ENCODE measurements at regions not wholly inside any gene's neighbourhood (a gene's known extent, or its start where the extent isn't known, plus 50 kb on each side); places are given as distances from the start of the nearest gene placed in this dataset.

DNA sequence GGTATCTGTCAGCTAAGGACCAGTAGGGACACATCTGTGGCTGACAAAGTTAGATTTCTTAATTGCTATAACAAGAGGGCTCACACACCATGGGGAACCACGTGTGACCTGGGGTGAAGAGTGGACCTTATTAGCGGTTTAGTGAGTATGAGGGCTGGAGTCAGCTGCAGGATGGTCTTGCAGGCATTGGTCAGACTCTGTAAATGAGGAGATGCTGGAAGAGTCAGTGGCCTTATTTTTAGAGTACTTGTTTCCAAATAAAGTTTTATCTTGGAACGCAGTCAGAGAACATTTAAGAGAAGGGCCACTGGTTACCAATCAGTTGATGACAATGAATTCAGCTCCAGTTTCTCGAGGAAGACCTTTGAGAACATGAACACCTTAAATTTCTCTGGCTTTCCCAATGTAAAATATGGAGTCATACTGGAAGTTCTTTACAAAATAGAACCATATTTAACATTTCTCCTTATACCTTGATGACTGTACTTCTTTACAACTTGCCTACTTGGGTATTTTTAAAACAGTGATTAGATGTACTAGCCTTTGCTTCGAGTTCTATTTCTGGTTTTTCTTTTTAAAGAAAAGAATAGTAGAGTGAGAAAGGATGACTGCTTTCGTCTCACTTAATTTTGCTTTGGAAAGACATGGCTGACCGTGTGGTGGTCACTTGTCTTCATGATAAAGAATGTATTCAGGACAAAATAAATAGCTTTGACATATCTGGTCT, 185.9 kb upstream of the S1PR3 start:
- H3K4me1 ChIP-seq = no peaks in the 10 kb centered on the region
- no peak overlapping the region for H3K9ac ChIP-seq
- H3K27ac ChIP-seq = no peak overlapping the region
- no peak overlapping the region for H3K4me3 ChIP-seq
- no peak for TF ChIP-seq Cebpa-rat (IDR thresholded peaks at IDR 0.05)
- H3K36me3 ChIP-seq = no peaks in the 10 kb centered on the region
- no peaks in the 10 kb centered on the region for H4K20me1 ChIP-seq
- no peak overlapping the region for H3K4me2 ChIP-seq
- peaks cover 11% of the 10 kb centered on the region; the same call in 1 of the 2 replicates for H3K9me3 ChIP-seq
- H3K27me3 ChIP-seq = no peaks in the 10 kb centered on the region

DNA sequence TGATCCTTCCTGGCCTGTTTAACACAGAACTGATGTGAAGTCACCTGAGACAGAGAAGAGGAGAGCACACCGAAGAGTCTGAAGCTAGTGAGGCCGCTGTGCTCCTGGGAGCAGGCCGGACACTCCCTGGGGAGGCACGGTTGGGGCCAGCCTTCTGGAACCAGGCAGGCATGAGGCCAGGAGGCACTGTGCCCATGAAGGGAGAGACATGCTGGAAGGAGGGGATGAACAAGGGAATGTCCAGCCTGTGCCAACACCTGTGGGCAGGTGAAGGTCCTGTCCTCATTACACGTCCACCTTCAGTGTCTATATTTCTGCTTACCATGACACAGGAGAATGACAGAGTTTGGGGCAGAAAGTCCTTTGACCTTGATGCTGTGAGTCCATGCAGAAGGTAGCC, 183.8 kb upstream of the S1PR3 start:
- Histone ChIP-seq H3K9ac (no peak overlapping the region), H3K4me2 (no peak overlapping the region), H3K4me3 (no peak overlapping the region), H4K20me1 (no peaks in the 10 kb centered on the region), H3K27me3 (no peaks in the 10 kb centered on the region), H3K4me1 (no peaks in the 10 kb centered on the region), H3K27ac (no peak overlapping the region), H3K9me3 (peaks cover 9% of the 10 kb centered on the region; the same call in 1 of the 2 replicates), H3K36me3 (no peaks in the 10 kb centered on the region)
- no peak for TF ChIP-seq Cebpa-rat (IDR thresholded peaks at IDR 0.05)

DNA sequence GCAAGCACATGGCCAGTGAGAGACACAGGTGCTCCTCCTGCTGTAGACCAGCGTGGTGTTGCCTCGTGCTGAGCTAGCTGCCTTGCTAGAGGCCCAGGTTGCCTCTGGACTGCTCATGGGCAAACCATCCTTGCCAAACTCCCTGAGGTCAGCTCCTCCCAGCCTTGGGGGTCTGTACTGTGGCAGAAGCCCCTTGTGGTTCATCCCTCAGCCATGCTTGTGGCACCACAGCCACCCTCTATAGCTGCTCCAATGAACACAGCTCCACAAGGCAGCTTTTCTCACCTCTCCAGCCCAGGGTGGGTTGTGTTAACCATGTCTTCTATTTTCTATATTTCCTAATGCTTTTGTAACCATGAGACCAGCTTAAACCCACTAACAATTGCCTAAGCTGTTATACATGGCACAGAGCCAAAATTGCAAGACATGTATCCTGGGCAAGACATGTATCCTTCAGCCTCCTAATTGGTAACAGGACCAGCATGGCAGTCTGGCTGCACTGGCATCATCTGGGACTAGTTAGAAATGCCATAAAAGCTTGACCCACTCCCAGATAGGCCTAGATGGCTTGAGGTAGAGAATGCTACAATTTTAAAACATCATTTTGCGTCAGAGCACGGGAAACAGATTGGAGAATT, 183.1 kb upstream of the S1PR3 start:
- Histone ChIP-seq H3K9me3 (peaks cover 3% of the 10 kb centered on the region; the same call in 1 of the 2 replicates), H3K4me2 (no peak overlapping the region), H3K4me3 (no peak overlapping the region)

DNA sequence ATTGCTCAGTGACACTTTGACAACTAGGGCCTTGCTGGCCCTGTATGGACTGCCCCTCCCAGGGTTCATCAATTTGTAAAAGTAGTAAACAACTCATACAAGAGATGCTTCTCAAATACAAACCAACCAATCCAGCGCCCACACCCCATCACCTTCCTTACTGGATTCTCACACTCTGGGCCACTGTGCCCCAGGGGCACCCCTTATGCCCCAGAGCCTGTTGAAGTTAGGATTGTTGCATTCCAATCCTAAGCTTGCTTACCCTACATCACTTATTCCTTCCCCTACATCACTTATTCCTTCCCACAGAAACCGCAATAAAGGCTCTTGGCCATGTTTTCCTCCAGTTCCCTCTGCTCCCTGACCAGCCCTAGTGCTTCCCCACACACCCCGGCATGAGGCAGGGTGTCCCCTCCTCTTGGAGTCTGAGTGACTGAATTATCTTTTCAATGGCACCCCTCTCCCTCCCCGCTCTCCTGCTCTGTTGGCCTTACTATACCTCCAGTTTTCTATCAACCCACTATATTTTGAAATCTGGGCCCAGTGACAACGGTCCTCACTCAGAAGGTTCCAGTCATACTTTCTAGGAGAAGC, 182.4 kb upstream of the S1PR3 start:
- Histone ChIP-seq H3K4me2 (no peak overlapping the region), H4K20me1 (no peaks in the 10 kb centered on the region), H3K36me3 (no peaks in the 10 kb centered on the region), H3K4me1 (no peaks in the 10 kb centered on the region), H3K27ac (no peak overlapping the region), H3K9me3 (peaks cover 3% of the 10 kb centered on the region; the same call in 1 of the 2 replicates), H3K27me3 (no peaks in the 10 kb centered on the region), H3K4me3 (no peak overlapping the region), H3K9ac (no peak overlapping the region)
- no peak for TF ChIP-seq Cebpa-rat (IDR thresholded peaks at IDR 0.05)

More for the DNA sequence above, 183.1 kb upstream of the S1PR3 start:
- Histone ChIP-seq H3K27ac (no peak overlapping the region), H3K4me1 (no peaks in the 10 kb centered on the region), H4K20me1 (no peaks in the 10 kb centered on the region), H3K9ac (no peak overlapping the region), H3K27me3 (no peaks in the 10 kb centered on the region), H3K36me3 (no peaks in the 10 kb centered on the region)
- no peak for TF ChIP-seq Cebpa-rat (IDR thresholded peaks at IDR 0.05)

DNA sequence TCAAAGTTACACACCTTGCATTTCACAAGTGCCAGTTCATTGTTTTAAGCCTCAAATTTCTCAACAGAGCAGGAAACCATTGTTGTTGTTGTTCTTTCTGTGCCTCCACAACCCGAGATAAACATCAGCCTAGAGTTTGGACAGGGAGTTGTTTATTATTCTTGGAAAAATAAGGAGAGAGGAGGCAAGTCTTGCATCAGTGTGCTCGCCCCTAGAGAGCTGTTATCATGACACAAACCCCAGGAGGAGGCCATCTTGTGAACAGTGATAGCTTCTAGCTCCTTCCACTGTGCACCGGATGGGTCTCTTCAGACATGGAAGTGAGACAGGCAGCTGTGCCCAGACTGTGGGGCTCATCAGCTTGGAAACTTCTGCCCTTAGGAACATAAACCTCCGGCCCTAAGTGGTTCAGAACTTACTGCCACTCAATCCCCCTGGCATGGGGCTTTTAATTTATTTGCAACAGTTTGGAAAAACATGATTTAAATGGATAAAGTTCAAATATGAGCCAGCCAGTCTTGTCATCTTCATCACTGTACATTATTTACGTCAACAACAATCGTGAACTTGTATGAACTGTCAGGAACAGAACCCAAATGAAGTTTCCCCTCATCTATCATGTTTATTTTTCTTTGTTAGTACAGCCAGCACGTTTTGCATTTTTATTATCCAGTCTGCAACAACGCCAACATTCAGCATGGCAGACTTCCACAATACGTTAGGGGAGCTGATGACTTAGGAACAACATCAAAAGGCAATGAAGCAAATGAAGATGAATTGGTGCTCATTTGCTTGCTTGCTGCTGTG, 181.7 kb upstream of the S1PR3 start:
- H4K20me1 ChIP-seq = no peaks in the 10 kb centered on the region
- no peaks in the 10 kb centered on the region for H3K36me3 ChIP-seq
- H3K4me2 ChIP-seq = no peak overlapping the region
- no peaks in the 10 kb centered on the region for H3K27me3 ChIP-seq
- no peak overlapping the region for H3K9ac ChIP-seq
- H3K9me3 ChIP-seq = peaks cover 3% of the 10 kb centered on the region; the same call in 1 of the 2 replicates
- TF ChIP-seq Cebpa-rat (IDR thresholded peaks at IDR 0.05) = no peak
- H3K4me3 ChIP-seq = no peak overlapping the region
- H3K4me1 ChIP-seq = no peaks in the 10 kb centered on the region
- H3K27ac ChIP-seq = no peak overlapping the region

DNA sequence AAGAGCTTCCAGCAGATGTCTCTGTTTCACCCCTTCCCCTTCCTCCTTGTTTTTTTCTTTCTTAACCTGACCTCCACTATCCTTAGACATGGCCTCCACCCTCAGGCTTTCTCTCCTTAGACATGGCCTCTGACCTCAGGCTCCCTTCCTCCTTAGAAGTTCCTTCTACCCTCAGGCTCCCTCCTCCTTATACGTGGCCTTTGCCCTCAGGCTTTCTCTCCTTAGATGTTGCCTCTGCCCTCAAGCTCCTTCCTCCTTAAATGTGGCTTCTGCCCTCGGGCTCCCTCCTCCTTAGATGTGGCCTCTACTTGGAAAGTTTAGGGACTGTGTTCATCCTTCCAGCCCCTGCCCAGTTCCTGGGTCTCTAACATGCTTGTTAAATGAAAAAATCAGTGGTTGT, 180.4 kb upstream of the S1PR3 start:
- Histone ChIP-seq H3K4me2 (no peak overlapping the region), H3K4me3 (no peak overlapping the region), H3K27me3 (no peaks in the 10 kb centered on the region), H3K27ac (no peak overlapping the region), H4K20me1 (no peaks in the 10 kb centered on the region), H3K4me1 (no peaks in the 10 kb centered on the region; the same call in 1 of the 2 replicates), H3K36me3 (no peaks in the 10 kb centered on the region), H3K9ac (no peak overlapping the region), H3K9me3 (peaks cover 3% of the 10 kb centered on the region; the same call in 1 of the 2 replicates)
- no peak for TF ChIP-seq Cebpa-rat (IDR thresholded peaks at IDR 0.05)

DNA sequence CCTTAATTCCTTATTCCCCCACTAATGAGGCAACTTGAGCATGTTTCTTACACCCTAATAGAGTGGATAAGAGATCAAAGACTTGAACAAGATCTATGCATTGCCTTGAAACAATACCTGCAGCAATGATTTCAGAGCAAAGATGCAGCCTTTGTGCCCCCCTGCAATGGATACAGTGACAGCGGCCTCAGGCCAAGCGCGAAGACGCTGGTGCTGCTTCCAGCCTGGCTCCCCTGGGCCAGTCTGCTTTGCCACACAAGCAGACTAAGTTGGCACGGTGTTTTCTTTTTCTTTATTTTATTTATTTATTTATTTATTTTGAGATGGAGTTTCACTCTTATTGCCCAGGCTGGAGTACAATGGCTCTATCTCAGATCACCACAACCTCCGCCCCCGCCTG, 179.8 kb upstream of the S1PR3 start:
- no peaks in the 10 kb centered on the region for H4K20me1 ChIP-seq
- no peak overlapping the region for H3K4me2 ChIP-seq
- TF ChIP-seq Cebpa-rat (IDR thresholded peaks at IDR 0.05) = no peak
- H3K27me3 ChIP-seq = no peaks in the 10 kb centered on the region
- H3K9me3 ChIP-seq = peaks cover under 1% of the 10 kb centered on the region; the same call in 1 of the 2 replicates
- H3K4me3 ChIP-seq = no peak overlapping the region
- H3K9ac ChIP-seq = no peak overlapping the region
- H3K36me3 ChIP-seq = no peaks in the 10 kb centered on the region
- H3K4me1 ChIP-seq = no peaks in the 10 kb centered on the region; the same call in 1 of the 2 replicates
- no peak overlapping the region for H3K27ac ChIP-seq

DNA sequence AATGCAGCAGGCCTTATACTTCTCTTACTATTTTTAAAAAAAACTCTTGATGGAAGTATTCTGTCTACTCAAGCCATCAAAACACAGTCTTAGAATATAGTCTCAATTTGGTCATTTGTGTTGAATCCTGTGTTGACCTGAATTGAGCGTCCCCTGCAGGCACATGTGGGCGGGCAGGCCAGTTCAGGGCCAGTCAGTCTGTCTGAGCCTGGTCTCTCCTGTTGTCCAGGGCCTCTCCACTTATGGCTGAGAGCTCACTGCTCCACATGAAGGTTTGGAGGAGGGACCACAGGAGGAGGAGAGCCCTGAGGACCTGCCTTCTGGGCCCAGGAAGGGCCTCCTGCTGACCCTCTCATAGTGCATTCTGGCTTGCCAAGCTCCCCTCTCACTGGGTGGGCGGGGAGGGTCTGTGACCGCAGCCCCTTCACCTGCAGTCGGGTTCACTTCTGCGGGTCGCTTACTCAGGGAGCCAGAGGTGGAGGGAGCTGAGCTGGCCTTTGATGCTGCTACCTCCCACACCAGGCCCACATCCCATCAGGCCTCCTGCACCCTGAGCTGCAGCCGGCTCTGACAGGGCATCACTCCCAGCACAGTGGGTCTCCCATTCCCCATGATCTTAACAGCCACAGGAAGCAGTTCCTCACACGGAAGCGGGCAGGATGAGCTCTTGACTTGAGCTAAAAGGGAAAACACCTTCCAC, 178.2 kb upstream of the S1PR3 start:
- H3K36me3 ChIP-seq = no peaks in the 10 kb centered on the region
- H4K20me1 ChIP-seq = no peaks in the 10 kb centered on the region
- no peaks in the 10 kb centered on the region; the same call in 1 of the 2 replicates for H3K4me1 ChIP-seq
- no peaks in the 10 kb centered on the region for H3K27me3 ChIP-seq
- no peak overlapping the region for H3K4me2 ChIP-seq
- no peak overlapping the region for H3K4me3 ChIP-seq
- H3K27ac ChIP-seq = no peak overlapping the region
- no peak overlapping the region for H3K9ac ChIP-seq
- no peaks in the 10 kb centered on the region for H3K9me3 ChIP-seq
- no peak for TF ChIP-seq Cebpa-rat (IDR thresholded peaks at IDR 0.05)

DNA sequence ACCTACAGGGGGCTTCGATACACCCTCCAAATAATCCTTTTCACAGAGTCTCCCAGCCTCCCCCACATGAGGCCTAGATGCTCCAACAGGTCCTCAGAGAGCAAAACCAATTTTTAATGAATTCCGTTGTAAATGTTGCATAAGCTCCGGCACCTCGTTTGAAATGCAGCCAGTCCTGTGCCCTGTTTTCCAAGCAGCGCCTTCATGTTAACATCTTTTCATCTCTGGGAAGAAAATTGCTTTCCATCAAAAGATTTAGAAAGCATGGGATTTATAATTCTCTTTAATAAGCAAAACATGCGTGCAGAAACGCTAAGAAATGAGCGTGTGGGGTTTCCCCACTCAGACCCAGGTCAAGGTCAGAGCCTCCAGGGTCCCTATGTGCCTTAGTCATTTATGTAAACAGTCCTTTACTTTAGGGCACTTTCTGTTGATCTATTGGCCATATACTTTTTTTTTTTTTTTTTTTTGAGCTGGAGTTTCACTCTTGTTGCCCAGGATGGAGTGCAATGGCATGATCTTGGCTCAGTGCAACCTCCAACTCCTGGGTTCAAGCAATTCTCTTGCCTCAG, 177.5 kb upstream of the S1PR3 start:
- H3K27ac ChIP-seq = no peak overlapping the region
- TF ChIP-seq Cebpa-rat (IDR thresholded peaks at IDR 0.05) = no peak
- no peaks in the 10 kb centered on the region for H3K36me3 ChIP-seq
- H3K4me1 ChIP-seq = peaks cover 6% of the 10 kb centered on the region
- no peak overlapping the region for H3K4me2 ChIP-seq
- H3K9me3 ChIP-seq = no peaks in the 10 kb centered on the region
- no peaks in the 10 kb centered on the region for H4K20me1 ChIP-seq
- no peak overlapping the region for H3K9ac ChIP-seq
- H3K4me3 ChIP-seq = no peak overlapping the region
- no peaks in the 10 kb centered on the region for H3K27me3 ChIP-seq
